GM23338 (cell line): ENCODE measurements at regions not wholly inside any gene's neighbourhood (a gene's known extent, or its start where the extent isn't known, plus 50 kb on each side); places are given as distances from the start of the nearest gene placed in this dataset.

ENCODE experiments used
- ATAC-seq: fragments of 200-7000 bp; cut with Tn5 transposase; 3 replicates; pipeline ENCODE4 v1.9.1; 2020
- DNase-seq: peaks from one replicate; pipeline ENCODE4 v3.0.0-alpha.2; 2015; ENCODE audit warnings: low spot score
- H2AFZ ChIP-seq: fragments of 200-600 bp; sonication (generic); 2 replicates; pipeline ENCODE4 v1.8.0; 2016; ENCODE audit warnings: antibody characterized with exemption, mild to moderate bottlenecking, moderate library complexity
- H3F3A ChIP-seq: fragments of 200-600 bp; sonication (generic); replicated peaks from 2 replicates; pipeline ENCODE4 v1.8.0; 2017; ENCODE audit warnings: antibody characterized with exemption, mixed run types, low read depth
- H3K27ac ChIP-seq: fragments of 200-600 bp; sonication (generic); 2 replicates; pipeline ENCODE4 v1.6.1; 2016; ENCODE audit warnings: low read depth
- H3K27me3 ChIP-seq: fragments of 200-600 bp; sonication (generic); 2 replicates; pipeline ENCODE4 v1.8.0; 2016; ENCODE audit warnings: mild to moderate bottlenecking, mixed run types, moderate library complexity; ENCODE audit not compliant: insufficient read depth
- H3K36me3 ChIP-seq: fragments of 200-600 bp; sonication (generic); 2 replicates; pipeline ENCODE4 v1.8.0; 2016; ENCODE audit warnings: mild to moderate bottlenecking; ENCODE audit not compliant: insufficient read depth
- H3K4me1 ChIP-seq: fragments of 200-600 bp; sonication (generic); 2 replicates; pipeline ENCODE4 v1.8.0; 2016; ENCODE audit warnings: mild to moderate bottlenecking, moderate library complexity; ENCODE audit not compliant: insufficient read depth
- H3K4me2 ChIP-seq: fragments of 200-600 bp; sonication (generic); 2 replicates; pipeline ENCODE4 v1.7.1; 2017; ENCODE audit warnings: mixed run types
- H3K4me3 ChIP-seq: fragments of 200-600 bp; sonication (generic); 2 replicates; pipeline ENCODE4 v1.6.1; 2016; ENCODE audit warnings: mixed run types
- H3K79me2 ChIP-seq: fragments of 200-600 bp; sonication (generic); replicated peaks from 2 replicates; pipeline ENCODE4 v1.8.0; 2017; ENCODE audit warnings: mild to moderate bottlenecking; ENCODE audit not compliant: insufficient read depth
- H3K9me2 ChIP-seq: fragments of 200-600 bp; sonication (generic); 2 replicates; pipeline ENCODE4 v1.8.0; 2017; ENCODE audit not compliant: insufficient read depth
- H4K20me1 ChIP-seq: fragments of 200-600 bp; sonication (generic); replicated peaks from 2 replicates; pipeline ENCODE4 v1.8.0; 2017; ENCODE audit warnings: mild to moderate bottlenecking; ENCODE audit not compliant: insufficient read depth
- H3K27ac Mint-ChIP-seq: 2 replicates; pipeline ENCODE4 v1.8.0; 2020; ENCODE audit warnings: inconsistent platforms, mild to moderate bottlenecking, moderate library complexity, mixed read lengths
- H3K27me3 Mint-ChIP-seq: 3 replicates; pipeline ENCODE4 v1.8.0; 2022; ENCODE audit warnings: low read depth, mild to moderate bottlenecking, moderate library complexity, mixed read lengths, inconsistent platforms; ENCODE audit not compliant: insufficient read depth, poor library complexity
- H3K36me3 Mint-ChIP-seq: 3 replicates; pipeline ENCODE4 v1.8.0; 2021; ENCODE audit warnings: low read depth, mild to moderate bottlenecking, inconsistent platforms, moderate library complexity, mixed read lengths
- H3K4me1 Mint-ChIP-seq: 3 replicates; pipeline ENCODE4 v1.8.0; 2020; ENCODE audit warnings: mild to moderate bottlenecking, inconsistent platforms, mixed read lengths
- H3K4me3 Mint-ChIP-seq: 3 replicates; pipeline ENCODE4 v1.8.0; 2021; ENCODE audit warnings: moderate library complexity, mild to moderate bottlenecking, inconsistent platforms, mixed read lengths
- H3K9me3 Mint-ChIP-seq: 3 replicates; pipeline ENCODE4 v1.8.0; 2020; ENCODE audit warnings: moderate library complexity, mild to moderate bottlenecking, inconsistent platforms, mixed read lengths
- CREB1 ChIP-seq: fragments of 250-450 bp; sonication (Bioruptor Pico); IDR thresholded peaks from 2 replicates; pipeline ENCODE4 v1.5.0; 2020; ENCODE audit warnings: low read depth, mild to moderate bottlenecking, moderate library complexity
- CTCF ChIP-seq, 2 experiments: fragments of 200-600 bp in 1 of 2; sonication (generic) in 1 of 2; conservative IDR thresholded peaks; 2 replicates each; pipeline versions ENCODE4 v1.5.1 to v1.6.1; 2016 to 2017; ENCODE audit warnings: antibody characterized with exemption in 2 of 2, low read depth in 2 of 2, mild to moderate bottlenecking in 2 of 2, moderate library complexity in 1 of 2
- ETS1 ChIP-seq: IDR thresholded peaks from 2 replicates; pipeline ENCODE4 v1.6.1; 2016; ENCODE audit warnings: antibody characterized with exemption
- EZH2 ChIP-seq: fragments of 200-600 bp; sonication (generic); IDR thresholded peaks from one replicate; pipeline ENCODE4 v1.8.0; 2017; ENCODE audit warnings: antibody characterized with exemption, mild to moderate bottlenecking, low read depth; ENCODE audit not compliant: unreplicated experiment
- EZH2phosphoT487 ChIP-seq: fragments of 200-600 bp; sonication (generic); IDR thresholded peaks from one replicate; pipeline ENCODE4 v1.8.1; 2018; ENCODE audit warnings: antibody characterized with exemption; ENCODE audit not compliant: unreplicated experiment
- JUNB ChIP-seq: IDR thresholded peaks from one replicate; pipeline ENCODE4 v1.6.1; 2016; ENCODE audit warnings: antibody characterized with exemption; ENCODE audit not compliant: unreplicated experiment
- NANOG ChIP-seq: IDR thresholded peaks from 2 replicates; pipeline ENCODE4 v1.6.1; 2016; ENCODE audit warnings: antibody characterized with exemption, borderline replicate concordance
- POLR2AphosphoS5 ChIP-seq: IDR thresholded peaks from 2 replicates; pipeline ENCODE4 v1.6.1; 2016; ENCODE audit warnings: antibody characterized with exemption, low read depth
- REST ChIP-seq: IDR thresholded peaks from one replicate; pipeline ENCODE4 v1.6.1; 2018; ENCODE audit warnings: antibody characterized with exemption; ENCODE audit not compliant: unreplicated experiment
- STAT1 ChIP-seq: IDR thresholded peaks from one replicate; pipeline ENCODE4 v1.6.1; 2016; ENCODE audit warnings: antibody characterized with exemption; ENCODE audit not compliant: unreplicated experiment
- ZNF114 ChIP-seq: fragments of 250-450 bp; sonication (Bioruptor Pico); IDR thresholded peaks from 2 replicates; pipeline ENCODE4 v1.5.0; 2020; ENCODE audit warnings: mild to moderate bottlenecking, moderate library complexity
- ZNF331 ChIP-seq: fragments of 250-450 bp; sonication (Bioruptor Pico); IDR thresholded peaks from 2 replicates; pipeline ENCODE4 v1.5.0; 2020; ENCODE audit warnings: low read depth, mild to moderate bottlenecking, moderate library complexity
- ZNF462 ChIP-seq: fragments of 250-450 bp; sonication (Bioruptor Pico); IDR thresholded peaks from 2 replicates; pipeline ENCODE4 v1.5.0; 2020; ENCODE audit warnings: mild to moderate bottlenecking, moderate library complexity

GRCh38 chr2:2587354-2587753, 256.3 kb upstream of the MYT1L start:
- H4K20me1 ChIP-seq = no peaks in the 10 kb centered on the region
- no peak for TF ChIP-seq CTCF (conservative IDR thresholded peaks at IDR 0.05; ENCODE audit: low read depth in 2 of 2)
- no peak for TF ChIP-seq EZH2
- no peak for TF ChIP-seq EZH2phosphoT487
- no peak for TF ChIP-seq NANOG
- TF ChIP-seq ZNF114 = no peak
- no peak for TF ChIP-seq ETS1
- TF ChIP-seq ZNF331 = no peak
- no peak for TF ChIP-seq JUNB
- TF ChIP-seq REST = no peak
- no peak for TF ChIP-seq POLR2AphosphoS5
- no peak for TF ChIP-seq ZNF462
- no peak for TF ChIP-seq STAT1
- TF ChIP-seq CREB1 (CRISPR knock-in tag) = no peak
- peaks cover 5% of the 10 kb centered on the region; the same call in 1 of the 2 replicates for H3K9me2 ChIP-seq
- ATAC-seq (no peak), DNase-seq (no peak)
- H3K4me2 ChIP-seq = no peak overlapping the region
- H3K4me3 ChIP-seq = no peak overlapping the region
- no peaks in the 10 kb centered on the region for H3F3A ChIP-seq
- H2AFZ ChIP-seq = no peak overlapping the region
- no peaks in the 10 kb centered on the region; the same call in 2 of the 3 replicates for H3K9me3 Mint-ChIP-seq
- no peaks in the 10 kb centered on the region for H3K36me3 ChIP-seq
- H3K27ac ChIP-seq = no peak overlapping the region
- no peaks in the 10 kb centered on the region for H3K36me3 Mint-ChIP-seq
- H3K27me3 Mint-ChIP-seq = peaks cover 2% of the 10 kb centered on the region
- no peak overlapping the region for H3K4me3 Mint-ChIP-seq
- H3K79me2 ChIP-seq = no peaks in the 10 kb centered on the region
- peak overlapping the region; percentile 4; the same call in 1 of the 2 replicates for H3K27ac Mint-ChIP-seq
- H3K4me1 ChIP-seq = no peaks in the 10 kb centered on the region
- H3K4me1 Mint-ChIP-seq = peaks cover 14% of the 10 kb centered on the region
- H3K27me3 ChIP-seq = no peaks in the 10 kb centered on the region
